GM13976 (cell line): ENCODE measurements at regions not wholly inside any gene's neighbourhood (a gene's known extent, or its start where the extent isn't known, plus 50 kb on each side); places are given as distances from the start of the nearest gene placed in this dataset.
"Not testable (repeated sequence)": the region's sequence is repeated elsewhere in the genome, so short reads cannot be mapped to it uniquely, and the experiment has no call there.

ENCODE experiments used
- DNase-seq: peaks from one replicate; pipeline ENCODE4 v3.0.0; 2012; ENCODE audit warnings: low spot score
- in situ Hi-C: fragments of 300-500 bp; cut with MboI; formaldehyde crosslinking; loops from one replicate; pipeline ENCODE4 v1.12.0; 2022; ENCODE audit warnings: low sequenced_read_pairs, mixed read lengths, inconsistent platforms; ENCODE audit not compliant: unreplicated experiment
- TF ChIP-seq, protein P1 (sequence below): IDR thresholded peaks from 2 replicates; pipeline ENCODE4 v1.5.1; 2012; ENCODE audit warnings: borderline replicate concordance, mild to moderate bottlenecking; ENCODE audit not compliant: insufficient read depth; ENCODE audit errors: extremely low read depth, missing control alignments, control extremely low read depth

DNA sequence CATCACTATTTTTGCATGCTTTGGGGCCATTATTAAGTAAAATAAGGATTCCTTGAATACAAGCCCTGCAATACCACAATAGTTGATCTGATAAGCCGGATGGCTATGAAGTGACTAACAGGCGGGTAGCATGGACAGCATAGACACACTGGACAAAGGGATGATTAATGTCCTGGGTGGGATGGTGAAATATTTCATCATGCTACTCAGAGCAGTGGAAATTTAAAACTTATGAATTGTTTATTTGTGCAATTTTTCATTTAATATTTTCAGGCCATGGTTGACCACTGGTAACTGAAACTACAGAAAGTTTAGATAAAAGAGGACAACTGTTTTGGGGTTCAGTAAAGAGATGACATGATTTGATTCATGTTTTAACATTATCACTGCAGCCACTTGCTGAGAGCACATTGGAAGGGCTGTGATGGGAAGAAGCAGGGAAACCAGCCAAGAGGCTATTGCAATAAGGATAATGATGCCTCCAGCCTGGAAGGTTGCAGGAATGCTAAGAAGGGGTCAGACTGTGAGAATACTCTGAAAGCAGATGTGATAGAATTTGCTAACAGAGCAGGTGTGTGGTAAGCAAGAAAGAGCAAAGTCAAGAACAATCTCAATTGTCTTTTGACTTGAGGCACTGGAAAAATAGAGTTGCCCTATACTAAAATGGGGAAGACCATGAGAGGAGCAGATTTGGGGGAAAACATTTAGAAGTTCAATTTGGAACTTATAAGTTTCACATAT is 62.5 kb upstream of the TNFSF4 start:
- TF ChIP-seq, protein P1, sequence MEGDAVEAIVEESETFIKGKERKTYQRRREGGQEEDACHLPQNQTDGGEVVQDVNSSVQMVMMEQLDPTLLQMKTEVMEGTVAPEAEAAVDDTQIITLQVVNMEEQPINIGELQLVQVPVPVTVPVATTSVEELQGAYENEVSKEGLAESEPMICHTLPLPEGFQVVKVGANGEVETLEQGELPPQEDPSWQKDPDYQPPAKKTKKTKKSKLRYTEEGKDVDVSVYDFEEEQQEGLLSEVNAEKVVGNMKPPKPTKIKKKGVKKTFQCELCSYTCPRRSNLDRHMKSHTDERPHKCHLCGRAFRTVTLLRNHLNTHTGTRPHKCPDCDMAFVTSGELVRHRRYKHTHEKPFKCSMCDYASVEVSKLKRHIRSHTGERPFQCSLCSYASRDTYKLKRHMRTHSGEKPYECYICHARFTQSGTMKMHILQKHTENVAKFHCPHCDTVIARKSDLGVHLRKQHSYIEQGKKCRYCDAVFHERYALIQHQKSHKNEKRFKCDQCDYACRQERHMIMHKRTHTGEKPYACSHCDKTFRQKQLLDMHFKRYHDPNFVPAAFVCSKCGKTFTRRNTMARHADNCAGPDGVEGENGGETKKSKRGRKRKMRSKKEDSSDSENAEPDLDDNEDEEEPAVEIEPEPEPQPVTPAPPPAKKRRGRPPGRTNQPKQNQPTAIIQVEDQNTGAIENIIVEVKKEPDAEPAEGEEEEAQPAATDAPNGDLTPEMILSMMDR, result no peak
- in situ Hi-C loops, result loop anchor here (10.0 kb wide), 1 partner anchor 145 kb away; no protein-coding TSS in a partner anchor
- no peak for DNase-seq

DNA sequence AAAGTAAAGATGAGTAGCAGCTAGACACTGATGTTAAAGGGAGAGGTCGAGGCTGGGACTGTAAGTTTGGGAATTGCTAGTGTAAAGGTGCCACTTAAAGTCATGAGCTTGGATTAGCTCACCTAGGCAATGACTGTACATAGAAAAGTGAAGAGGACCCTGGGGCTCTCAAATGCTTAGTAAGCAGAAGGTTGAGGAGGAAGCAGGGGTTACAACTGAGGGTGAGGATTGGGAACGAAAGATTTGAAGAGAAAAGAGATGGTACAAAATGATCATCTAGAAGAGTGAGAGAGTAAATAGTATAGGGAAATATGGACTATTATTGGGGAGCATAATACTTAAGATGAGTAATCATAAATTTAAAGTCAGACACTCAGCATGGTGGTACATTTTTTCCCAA is 63.1 kb upstream of the TNFSF4 start:
- no peak for DNase-seq
- TF ChIP-seq, protein P1, result no peak

GRCh38 chr1:173271021-173271420 is 63.9 kb upstream of the TNFSF4 start:
- not testable (repeated sequence) for DNase-seq
- in situ Hi-C loops, result loop anchor here (10.0 kb wide), 1 partner anchor 144 kb away; no protein-coding TSS in a partner anchor

More for the DNA sequence above, 63.1 kb upstream of the TNFSF4 start:
- in situ Hi-C loops, result loop anchor here (10.0 kb wide), 1 partner anchor 145 kb away; no protein-coding TSS in a partner anchor

DNA sequence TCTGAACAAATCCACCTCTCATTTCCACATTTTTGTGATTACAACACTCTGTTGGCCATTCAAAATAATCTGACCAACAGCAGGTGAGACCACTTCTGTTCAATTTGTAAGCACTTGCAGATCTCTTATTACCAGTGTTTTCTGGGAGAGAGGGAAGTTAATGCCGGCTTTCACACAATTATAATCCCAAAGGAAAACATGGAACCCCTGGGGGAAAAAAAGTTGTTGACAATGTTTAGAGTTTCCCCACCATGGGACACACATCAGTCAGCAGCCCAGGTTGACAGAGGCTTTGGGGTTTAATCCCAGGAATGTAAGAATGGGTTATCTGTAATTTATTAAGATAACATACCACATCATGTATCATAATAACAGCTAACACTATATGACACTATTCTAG is 68.4 kb upstream of the TNFSF4 start:
- TF ChIP-seq, protein P1, result no peak
- DNase-seq, result no peak
- in situ Hi-C loops, result loop anchor here (10.0 kb wide), 1 partner anchor 139 kb away; no protein-coding TSS in a partner anchor

DNA sequence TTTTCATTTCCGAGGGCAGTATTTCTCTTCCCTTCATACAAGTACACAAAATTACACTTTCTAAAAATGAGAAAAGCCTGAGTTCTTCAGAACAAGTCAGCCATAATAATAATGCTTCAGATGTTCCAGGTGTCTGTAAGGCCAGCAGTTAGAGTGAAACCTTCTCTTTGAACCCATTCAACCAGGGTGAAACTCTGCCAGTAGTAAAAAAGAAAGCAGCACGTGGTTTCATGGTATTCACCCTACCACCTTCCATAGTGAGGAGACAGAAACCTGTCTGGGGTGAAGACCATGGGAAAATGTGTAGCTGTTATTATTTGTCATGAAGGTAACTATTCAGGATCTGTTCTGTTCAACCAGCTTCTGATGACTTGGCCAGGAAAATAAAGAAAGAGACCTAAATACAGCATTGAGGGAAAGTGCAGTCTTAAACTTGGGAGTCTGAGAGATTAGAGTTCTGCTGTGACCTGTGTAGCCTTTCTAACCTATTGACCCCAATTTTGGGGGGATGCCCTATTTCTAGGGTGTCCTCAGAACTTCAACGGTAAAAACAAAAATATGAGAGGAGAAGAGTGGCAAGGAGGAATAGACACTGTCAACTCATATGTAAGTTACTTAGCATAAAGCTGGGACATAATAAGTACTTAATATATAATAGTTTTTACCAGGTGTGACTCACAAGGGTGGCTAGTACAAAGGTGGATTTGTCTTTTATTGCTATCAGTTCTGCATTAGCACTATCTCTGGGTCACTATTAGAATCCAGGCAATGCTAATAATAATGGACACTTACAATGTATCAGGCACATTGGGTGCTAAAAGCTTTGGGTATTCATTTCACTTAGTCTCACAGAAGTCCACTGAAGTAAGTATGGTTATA is 70.0 kb upstream of the TNFSF4 start:
- in situ Hi-C loops, result loop anchor here (10.0 kb wide), 1 partner anchor 138 kb away; no protein-coding TSS in a partner anchor
- DNase-seq, result no peak
- TF ChIP-seq, protein P1, result no peak

- TF ChIP-seq, protein P1, result no peak
- in situ Hi-C loops, result no loop called here
- no peak for DNase-seq
These were observed 73.9 kb upstream of the TNFSF4 start for GRCh38 chr1:173280899-173281660.

DNA sequence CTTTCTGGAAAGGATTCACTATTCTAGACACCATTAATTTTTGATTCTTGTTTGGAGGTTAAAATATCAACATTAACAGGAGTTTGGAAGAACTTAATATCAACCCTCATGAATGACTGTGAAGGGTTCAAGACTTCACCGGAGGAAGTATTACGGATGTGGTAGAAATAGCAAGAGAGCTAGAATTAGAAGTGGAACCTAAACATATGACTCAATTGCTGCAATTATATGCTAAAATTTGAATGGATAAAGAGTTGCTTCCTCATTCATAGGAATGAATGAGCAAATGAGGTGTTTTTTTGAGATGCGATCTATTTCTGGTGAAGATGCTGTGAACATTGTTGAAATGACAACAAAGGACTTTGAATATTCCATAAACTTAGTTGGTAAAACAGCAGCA is 77.9 kb upstream of the TNFSF4 start:
- TF ChIP-seq, protein P1, result no peak
- in situ Hi-C loops, result no loop called here
- DNase-seq, result no peak
